ENCODE measurements at regions not wholly inside any gene's neighbourhood (a gene's known extent, or its start where the extent isn't known, plus 50 kb on each side); places are given as distances from the start of the nearest gene placed in this dataset.
"Not testable (repeated sequence)": the region's sequence is repeated elsewhere in the genome, so short reads cannot be mapped to it uniquely, and the experiment has no call there.

DNA sequence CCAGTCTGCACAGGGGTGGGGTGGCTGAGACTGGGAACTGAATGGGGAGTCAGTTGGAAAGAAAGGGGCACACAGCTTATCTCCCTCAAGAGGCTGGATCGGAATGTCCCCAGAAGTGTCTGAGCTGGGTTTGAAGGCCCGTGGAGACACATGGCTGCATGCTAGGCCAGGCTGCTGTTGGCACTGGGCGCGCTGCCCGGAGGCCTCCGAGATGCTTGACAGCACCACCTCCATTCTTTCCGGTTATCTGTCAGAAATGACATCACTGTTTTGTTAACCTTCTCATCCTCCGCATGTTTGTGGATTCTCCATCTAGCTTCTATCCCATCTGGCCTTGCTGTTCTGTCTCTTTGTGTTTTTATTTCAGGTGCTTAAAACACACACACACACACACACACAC, 85.5 kb downstream of the APIP start:
- DNase-seq (ENCODE audit: low read depth in 2 of 2): peak; percentile 59 to 66

DNA sequence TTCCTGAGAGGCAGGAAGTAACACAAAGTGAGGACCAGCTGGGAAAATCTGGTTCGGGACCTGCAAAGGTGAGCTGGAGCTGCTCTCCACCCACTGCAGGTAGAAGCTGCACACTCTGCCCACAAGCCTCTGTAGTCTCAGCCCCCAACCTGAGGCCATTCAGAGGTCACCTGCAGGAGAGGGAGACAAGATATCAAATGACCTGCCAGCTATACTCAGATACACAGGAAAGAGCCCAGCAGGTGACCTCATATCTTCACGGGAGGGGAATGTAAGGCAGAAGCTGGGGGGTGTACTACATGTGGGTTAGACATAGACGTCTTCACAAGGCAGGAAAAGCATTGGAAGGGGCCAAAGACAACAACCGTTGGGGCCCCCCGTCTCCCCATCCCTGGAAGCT, 86.1 kb downstream of the APIP start:
- DNase-seq (ENCODE audit: low read depth in 2 of 2): no peak

GRCh38 chr11:34827228-34827627, 89.0 kb downstream of the APIP start:
- no peak for DNase-seq (ENCODE audit: low read depth in 2 of 2)

- no peak for DNase-seq (ENCODE audit: low read depth in 2 of 2)
Observed at GRCh38 chr11:34826384-34826726, 89.8 kb downstream of the APIP start.

DNA sequence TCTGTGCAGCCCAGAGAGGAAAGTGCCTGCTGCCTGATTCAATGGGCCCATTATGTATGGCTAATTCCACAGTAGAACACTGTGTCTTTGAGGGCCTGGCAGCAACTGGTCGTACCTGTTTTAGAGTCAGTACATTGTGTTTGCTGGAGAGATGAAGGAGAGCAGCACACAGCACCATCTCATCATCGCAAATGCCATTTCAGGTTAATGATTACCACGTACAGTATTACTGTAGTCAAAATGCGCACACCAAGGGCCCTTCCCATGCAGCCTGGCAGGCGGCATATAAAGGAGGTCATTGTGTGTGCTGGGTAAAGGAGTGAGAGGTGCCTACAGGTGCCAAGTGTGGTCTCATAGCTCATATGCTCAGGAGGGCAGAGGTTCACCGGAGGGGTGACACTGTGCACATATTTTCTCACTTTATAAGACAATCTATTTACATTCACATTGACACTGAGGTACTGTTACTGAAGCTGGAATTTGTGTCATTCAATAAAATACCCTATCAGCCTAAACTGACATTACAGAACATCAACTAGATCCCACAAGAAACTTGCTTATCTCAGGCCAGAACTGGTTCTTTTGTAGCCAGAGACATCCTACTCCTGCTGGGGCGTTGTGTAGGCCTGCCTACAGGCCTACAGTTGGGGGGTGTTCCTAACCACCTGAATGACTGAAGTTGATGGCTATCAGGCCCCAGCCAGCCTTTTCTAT, 90.4 kb downstream of the APIP start:
- DNase-seq (ENCODE audit: low read depth in 2 of 2): no peak

DNA sequence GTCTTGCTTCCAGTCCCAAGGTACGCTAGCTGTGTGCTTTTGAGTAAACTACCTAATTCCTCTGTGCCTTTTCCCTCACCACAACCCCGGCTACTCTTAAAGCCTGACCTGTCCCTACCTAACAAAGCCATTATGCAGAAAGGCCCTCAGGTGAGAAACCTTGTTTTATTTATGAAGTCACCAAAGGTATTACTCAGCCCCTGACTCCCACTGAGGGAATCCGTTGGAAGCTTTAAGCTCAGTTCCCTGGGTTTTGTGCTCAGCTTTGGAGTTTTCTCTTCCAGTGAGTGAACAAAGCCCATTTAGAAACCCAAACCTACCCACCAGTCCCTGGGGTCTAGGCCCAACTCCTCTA, 90.9 kb downstream of the APIP start:
- DNase-seq (ENCODE audit: low read depth in 2 of 2): no peak

DNA sequence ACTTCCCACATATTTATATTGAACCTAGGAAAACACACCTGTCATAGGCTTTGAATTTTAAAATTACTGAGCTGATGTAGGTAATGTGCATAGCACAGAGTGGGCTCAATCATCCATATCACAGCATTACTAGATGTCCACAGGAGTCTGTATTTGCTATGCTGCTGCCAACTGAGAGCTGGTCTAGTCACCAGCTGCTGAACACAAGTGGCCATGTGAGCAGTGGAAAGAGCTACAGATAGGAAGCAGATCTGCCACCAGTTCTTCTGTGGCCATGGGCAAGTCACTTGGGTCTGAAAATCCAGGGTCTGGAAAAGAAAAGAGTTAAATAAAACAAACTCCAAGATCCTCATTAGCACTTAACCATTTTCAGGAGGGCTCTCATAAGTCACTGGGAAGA, 91.8 kb downstream of the APIP start:
- DNase-seq (ENCODE audit: low read depth in 2 of 2): no peak

DNA sequence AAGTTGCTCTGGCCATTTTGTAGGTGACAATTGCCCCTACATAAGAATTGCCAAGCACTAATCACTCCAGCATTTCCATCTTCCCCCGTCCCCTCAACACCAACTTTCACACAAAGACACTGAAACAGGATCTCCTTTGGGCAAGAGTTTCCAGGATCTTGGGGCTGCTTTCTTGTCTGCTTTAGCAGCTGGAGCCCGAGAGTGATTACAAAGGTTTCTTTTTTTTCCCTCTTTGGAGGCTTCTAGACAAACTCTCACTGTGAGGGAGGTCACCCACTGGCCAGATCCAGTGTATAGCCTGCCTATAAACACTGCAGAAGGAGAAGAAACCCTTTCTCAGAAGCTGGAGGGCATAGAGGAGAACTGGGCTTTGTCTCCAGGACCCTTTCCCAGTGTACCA, 92.5 kb downstream of the APIP start:
- DNase-seq (ENCODE audit: low read depth in 2 of 2): no peak

GRCh38 chr11:34823197-34823596, 93.0 kb downstream of the APIP start:
- no peak for DNase-seq (ENCODE audit: low read depth in 2 of 2)

DNA sequence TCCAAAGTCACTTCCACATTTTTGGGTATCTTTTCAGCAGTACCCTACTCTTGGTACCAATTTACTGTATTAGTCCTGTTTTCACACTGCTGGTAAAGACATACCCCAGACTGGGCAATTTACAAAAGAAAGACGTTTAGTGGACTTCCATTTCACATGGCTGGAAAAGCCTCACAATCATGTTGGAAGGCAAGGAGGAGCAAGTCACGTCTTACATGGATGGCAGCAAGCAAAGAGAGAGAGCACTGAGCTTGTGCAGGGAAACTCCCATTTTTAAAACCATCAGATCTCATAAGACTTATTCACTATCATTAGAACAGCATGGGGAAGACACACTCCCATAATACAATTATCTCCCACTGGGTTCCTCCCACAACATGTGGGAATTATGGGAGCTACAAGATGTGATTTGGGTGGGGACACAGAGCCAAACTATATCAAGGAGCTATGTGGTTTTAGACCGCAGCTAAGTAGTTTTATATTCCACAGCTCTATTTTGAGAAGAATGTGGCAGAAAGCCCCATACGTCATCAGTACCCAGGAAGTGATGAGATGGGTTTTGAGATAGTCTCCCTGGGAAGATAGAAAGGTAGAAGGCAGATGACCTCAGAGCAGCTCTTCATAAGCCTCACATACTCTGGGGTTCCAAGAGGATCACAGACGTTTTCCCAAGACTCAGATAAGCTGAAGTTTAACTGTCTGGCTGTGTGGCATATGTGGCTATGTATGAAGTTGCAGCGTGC, 96.3 kb downstream of the APIP start:
- DNase-seq (ENCODE audit: low read depth in 2 of 2): no peak

DNA sequence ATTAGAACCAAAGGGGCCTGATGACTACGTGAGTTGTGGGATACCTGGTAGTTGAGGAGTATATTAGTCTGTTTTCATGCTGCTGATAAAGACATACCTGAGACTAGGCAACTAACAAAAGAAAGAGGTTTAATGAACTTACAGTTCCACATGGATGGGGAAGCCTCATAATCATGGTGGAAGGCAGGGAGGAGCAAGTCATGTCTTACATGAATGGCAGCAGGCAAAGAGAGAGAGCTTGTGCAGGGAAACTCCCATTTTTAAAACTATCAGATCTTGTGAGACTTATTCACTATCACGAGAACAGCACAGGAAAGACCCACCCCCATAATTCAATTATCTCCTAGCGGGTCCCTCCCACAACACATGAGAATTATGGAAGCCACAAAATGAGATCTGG, 98.4 kb downstream of the APIP start:
- DNase-seq (ENCODE audit: low read depth in 2 of 2): not testable (repeated sequence)

- no peak for DNase-seq (ENCODE audit: low read depth in 2 of 2)
Observed at GRCh38 chr11:34816698-34817213, 99.4 kb downstream of the APIP start.

DNA sequence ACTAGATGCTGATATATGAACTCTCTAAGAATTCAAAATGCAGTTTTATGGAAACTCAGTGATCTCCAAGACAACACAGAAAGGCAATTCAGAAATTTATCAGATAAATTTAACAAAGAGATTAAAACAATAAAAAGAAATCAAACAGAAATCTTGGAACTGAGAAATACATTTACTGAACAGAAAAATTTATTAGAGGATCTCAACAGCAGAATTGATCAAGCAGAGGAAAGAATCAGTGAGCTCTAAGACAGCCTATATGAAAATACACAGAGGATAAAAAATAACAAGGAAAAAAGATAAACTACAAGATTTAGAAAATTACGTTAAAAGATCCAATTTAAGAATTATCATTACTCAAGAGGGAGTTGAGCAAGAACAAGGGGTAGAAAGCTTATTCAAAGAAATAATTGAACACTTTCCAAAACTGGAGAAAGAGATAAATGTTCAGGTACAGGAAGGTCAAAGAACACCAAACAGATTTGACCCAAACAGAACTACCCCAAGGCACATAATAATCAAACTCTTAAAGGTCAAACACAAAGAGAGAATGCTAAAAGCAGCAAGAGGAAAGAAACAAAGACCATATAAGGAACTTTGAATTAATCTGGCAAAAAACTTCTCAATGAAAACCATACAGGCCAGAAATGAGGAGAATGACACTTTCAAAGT, 103.1 kb downstream of the APIP start:
- DNase-seq (ENCODE audit: low read depth in 2 of 2): no peak

DNA sequence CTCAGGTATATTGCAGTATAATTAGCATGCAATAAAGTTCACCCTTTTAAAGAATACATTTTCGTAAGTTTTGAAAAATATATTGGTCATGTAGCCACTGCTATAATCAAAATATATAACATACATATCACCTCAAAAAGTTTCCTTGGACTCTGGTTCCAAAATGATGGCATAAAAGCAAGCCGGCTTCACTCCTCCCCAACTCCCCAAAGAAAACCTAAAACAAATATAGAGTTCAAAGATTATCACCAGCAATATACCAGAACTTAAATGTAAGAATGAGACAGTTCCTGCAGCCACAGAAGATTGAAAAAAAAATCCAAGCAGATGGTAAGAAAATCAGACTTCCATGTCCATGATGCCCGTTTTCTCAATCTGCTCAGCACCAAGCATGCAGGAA, 104.3 kb downstream of the APIP start:
- DNase-seq (ENCODE audit: low read depth in 2 of 2): no peak

DNA sequence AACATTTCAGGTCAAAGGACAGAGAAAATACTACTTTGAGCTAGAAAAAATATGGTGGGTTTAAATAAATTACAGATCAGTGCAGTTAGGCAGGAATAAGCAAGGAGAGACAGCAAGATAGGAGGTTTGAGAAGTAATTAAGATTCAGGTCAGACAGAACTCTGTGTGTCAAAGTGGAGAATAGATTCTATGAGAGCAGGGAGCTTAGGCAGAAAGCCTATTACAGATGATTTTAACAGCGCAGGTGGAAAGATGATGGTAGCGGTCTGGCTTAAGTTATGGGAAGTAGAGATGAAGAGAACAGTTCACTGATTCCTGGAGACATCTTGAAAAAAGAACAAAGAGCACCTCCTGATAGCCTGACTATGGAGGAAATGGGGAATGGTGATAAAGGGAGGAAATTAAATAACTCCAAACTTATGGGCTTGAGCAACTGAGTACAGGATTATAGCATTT, 106.0 kb downstream of the APIP start:
- no peak for DNase-seq (ENCODE audit: low read depth in 2 of 2)

DNA sequence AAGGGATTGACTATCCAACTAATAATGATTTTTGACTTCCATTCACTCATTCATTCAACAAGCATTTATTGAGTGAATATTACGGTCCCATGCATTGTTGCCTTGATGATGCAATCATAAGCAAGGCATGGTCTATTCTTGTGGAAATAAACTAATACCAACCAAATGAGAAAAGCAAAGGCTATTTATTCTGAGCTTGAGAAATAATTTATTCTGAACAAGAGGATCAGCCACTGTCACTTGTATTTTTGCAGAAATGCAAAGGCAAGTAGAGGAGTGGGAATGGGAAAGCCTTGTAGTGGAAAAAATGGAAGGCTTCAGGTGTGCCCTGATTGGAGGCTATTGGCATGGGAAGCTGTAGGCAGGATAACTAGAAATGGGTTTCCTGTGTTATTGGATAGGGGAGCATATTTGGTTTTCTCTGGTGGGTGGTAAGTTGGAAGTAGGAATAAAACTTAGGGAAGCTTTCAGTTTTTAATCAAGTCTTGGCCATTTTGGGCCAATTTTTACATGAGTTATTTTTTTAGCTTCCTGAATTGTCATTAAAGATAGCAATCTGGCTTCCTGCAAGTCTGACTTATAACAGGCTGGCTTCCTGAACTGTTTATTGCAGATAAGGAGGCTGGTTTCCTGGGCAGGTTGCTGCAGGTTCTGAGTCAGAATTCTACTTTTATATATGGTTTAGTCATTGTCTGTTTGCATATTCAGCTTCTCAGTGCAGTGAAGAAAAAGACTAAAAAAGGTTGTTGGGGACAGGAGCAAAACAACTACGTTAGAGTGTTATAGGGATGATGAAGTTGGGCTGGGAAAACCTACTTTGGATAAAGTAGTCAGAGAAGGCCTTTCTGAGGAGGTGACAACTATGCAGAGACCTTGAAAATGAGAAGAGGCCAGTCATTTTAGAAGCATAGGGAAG, 106.7 kb downstream of the APIP start:
- DNase-seq (ENCODE audit: low read depth in 2 of 2): peak; percentile 86 to 98

DNA sequence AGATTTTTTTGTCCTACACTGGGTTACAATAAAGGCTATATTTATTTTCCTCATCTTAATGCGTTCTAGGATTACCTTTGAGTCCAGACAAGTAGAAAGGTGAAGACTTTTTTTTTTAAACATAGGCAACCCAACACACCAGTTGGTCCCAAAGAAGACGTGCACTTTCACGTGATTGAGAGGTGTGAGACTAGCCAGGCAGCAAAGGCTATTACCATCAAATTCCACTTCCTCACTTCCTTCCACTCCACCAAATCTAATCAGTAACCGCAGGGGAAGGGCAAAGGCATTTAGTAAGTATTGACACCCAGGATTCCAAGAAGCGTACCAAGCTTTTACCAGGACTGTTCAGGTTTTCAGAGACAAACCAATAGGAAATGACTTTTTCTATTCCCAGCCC, 109.3 kb downstream of the APIP start:
- DNase-seq (ENCODE audit: low read depth in 2 of 2): no peak

DNA sequence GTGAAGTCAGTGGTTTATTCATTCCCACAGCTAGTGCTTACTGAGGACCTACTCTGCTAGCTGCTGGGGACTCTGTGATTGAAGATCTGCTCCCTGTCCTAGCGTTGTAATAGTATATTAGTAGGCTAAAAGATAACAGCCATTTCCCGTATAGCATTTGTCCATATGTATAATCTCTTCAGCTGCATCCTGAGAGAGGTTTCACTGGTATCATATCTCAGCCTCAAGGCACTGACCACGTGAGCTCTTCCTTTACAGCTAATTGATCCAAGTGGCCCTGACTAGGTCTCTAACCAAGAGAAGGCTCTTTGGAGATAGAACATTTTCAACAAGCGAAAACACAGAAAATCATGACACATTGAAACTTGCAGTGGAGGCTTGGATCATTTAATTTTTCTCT, 110.2 kb downstream of the APIP start:
- no peak for DNase-seq (ENCODE audit: low read depth in 2 of 2)

DNA sequence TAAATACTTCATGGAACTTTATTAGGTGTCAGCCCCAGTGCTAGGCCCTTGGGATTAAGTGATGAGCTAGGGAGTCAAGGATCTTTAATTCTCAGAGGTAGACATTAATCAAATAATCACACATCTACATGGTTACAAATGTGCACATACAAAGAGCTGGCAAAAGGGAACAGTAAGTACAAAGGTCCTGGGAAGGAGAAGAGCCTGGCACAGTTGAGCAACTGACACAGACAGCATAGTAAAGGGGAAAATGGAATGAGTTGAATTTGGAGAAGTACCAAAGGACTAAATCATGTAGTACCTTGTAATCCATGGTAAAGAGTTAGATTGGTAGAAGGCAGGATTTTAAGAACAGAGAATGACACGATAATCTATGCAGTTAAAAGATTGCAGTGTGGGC, 116.3 kb downstream of the APIP start:
- DNase-seq (ENCODE audit: low read depth in 2 of 2): no peak

- DNase-seq (ENCODE audit: low read depth in 2 of 2): no peak
Observed at GRCh38 chr11:34798985-34799384, 117.2 kb downstream of the APIP start.

DNA sequence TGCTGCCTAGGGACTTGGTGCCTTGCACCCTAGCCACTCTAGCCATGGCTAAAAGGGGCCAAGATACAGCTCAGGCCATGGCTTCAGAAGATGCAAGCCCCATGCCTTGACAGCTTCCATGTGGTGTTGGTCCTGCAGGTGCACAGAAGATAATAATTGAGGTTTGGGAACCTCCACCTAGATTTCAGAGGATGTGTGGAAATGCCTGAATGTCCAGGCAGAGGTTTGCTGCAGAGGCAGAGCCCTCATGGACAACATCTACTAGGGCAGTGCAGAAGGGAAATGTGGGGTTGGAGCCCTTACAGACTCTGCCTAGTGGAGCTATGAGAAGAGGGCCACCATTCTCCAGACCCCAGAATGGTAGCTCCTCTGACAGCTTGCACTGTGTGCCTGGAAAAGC, 118.7 kb downstream of the APIP start:
- not testable (repeated sequence) for DNase-seq (ENCODE audit: low read depth in 2 of 2)

DNA sequence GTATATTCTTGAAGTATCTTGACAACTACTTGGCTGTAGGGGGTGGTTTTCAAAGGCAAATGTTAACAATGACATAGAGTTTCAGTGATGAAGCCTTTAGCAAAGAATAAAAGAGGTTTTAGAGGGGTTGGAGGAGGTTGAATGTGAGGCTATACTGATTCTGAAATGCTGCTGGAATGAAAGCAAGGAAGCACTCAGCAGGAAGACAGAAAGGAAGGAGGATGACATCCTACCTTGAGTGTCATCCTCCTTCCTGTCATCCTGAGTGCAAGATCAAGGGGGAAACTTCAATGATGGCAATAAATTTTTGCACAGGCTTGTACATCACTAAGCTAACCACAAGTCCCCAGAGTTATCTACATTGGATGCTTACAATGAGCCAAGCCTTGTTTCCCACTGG, 120.5 kb downstream of the APIP start:
- no peak for DNase-seq (ENCODE audit: low read depth in 2 of 2)

Measured in dermis microvascular lymphatic vessel endothelial cell (primary cell).